H1 (cell line): ENCODE measurements at regions not wholly inside any gene's neighbourhood (a gene's known extent, or its start where the extent isn't known, plus 50 kb on each side); places are given as distances from the start of the nearest gene placed in this dataset.
A peak's percentile ranks its signal among the peaks of the same experiment; 100 is the strongest.

Experiments
- CTCF ChIA-PET: fragments of 300-600 bp; sonication (Branson Sonifier 250); formaldehyde crosslinking; loops from one replicate; lab custom pipeline; 2021; ENCODE audit not compliant: partially characterized antibody; lab: Charles Lee
- POLR2A ChIA-PET: fragments of 300-600 bp; sonication (Branson Sonifier 250); formaldehyde crosslinking; loops from one replicate; lab custom pipeline; 2021; ENCODE audit warnings: inconsistent platforms; ENCODE audit not compliant: partially characterized antibody; lab: Charles Lee
- DNase-seq, 2 experiments: peaks; one replicate each; pipeline versions ENCODE4 v3.0.0 to v3.0.0-alpha.2; 2010 to 2022; ENCODE audit warnings: low spot score in 2 of 2, low read depth in 1 of 2, mixed read lengths in 1 of 2
- FAIRE-seq: peaks from 2 replicates; lab custom pipeline; 2011; peaks lifted over from hg19 to GRCh38; lab: Jason Lieb, UNC
- H2AFZ ChIP-seq: 2 replicates; pipeline ENCODE4 v1.8.1; 2012; ENCODE audit warnings: low read length, inconsistent platforms
- H2AK5ac ChIP-seq: 2 replicates; pipeline ENCODE4 v1.6.1; 2013; ENCODE audit warnings: low read depth, low read length
- H2BK120ac ChIP-seq: replicated peaks from 2 replicates; pipeline ENCODE3; 2013; ENCODE audit warnings: low read depth, low read length, inconsistent platforms
- H2BK12ac ChIP-seq: 2 replicates; pipeline ENCODE4 v1.6.1; 2013; ENCODE audit warnings: low read depth, low read length
- H2BK15ac ChIP-seq: 2 replicates; pipeline ENCODE4 v1.6.1; 2013; ENCODE audit warnings: low read length
- H2BK20ac ChIP-seq: 2 replicates; pipeline ENCODE4 v1.6.1; 2013; ENCODE audit warnings: low read length
- H2BK5ac ChIP-seq: 2 replicates; pipeline ENCODE4 v1.6.1; 2013; ENCODE audit warnings: low read depth, low read length
- H3K14ac ChIP-seq: 2 replicates; pipeline ENCODE4 v1.6.1; 2013; ENCODE audit warnings: inconsistent platforms; ENCODE audit not compliant: insufficient read length
- H3K18ac ChIP-seq: 2 replicates; pipeline ENCODE4 v1.6.1; 2013; ENCODE audit warnings: low read length; ENCODE audit errors: extremely low read depth
- H3K23ac ChIP-seq: 2 replicates; pipeline ENCODE4 v1.6.1; 2013; ENCODE audit warnings: inconsistent platforms; ENCODE audit not compliant: insufficient read length
- H3K23me2 ChIP-seq: 2 replicates; pipeline ENCODE4 v1.6.1; 2013; ENCODE audit warnings: low read depth, low read length
- H3K27ac ChIP-seq: 2 replicates; pipeline ENCODE4 v1.6.1; 2011; ENCODE audit warnings: low read depth, low read length, inconsistent platforms
- H3K27me3 ChIP-seq, 4 experiments: replicated peaks in 1 of 4; 1 replicate in 1 of 4; 2 replicates in 3 of 4; pipeline versions ENCODE4 v1.6.1 to v1.8.1; 2011 to 2013; ENCODE audit warnings: low read length in 3 of 4, mild to moderate bottlenecking in 3 of 4, inconsistent platforms in 2 of 4, mixed read lengths in 2 of 4, moderate library complexity in 1 of 4; ENCODE audit not compliant: control insufficient read depth in 3 of 4, insufficient read depth in 3 of 4; ENCODE audit errors: extremely low read depth in 1 of 4
- H3K36me3 ChIP-seq, 4 experiments: 2 replicates each; pipeline versions ENCODE4 v1.6.1 to v1.8.1; 2011 to 2013; ENCODE audit warnings: mild to moderate bottlenecking in 4 of 4, low read length in 3 of 4, moderate library complexity in 2 of 4, control low read depth in 1 of 4, inconsistent platforms in 1 of 4; ENCODE audit not compliant: insufficient read depth in 4 of 4, control insufficient read depth in 2 of 4
- H3K4ac ChIP-seq: replicated peaks from 2 replicates; pipeline ENCODE3; 2013; ENCODE audit warnings: low read length, low read depth, mixed read lengths, inconsistent platforms; ENCODE audit not compliant: insufficient read length
- H3K4me1 ChIP-seq, 4 experiments: replicated peaks in 1 of 4; 1 replicate in 1 of 4; 2 replicates in 3 of 4; pipeline versions ENCODE4 v1.6.1 to v1.8.1; 2011 to 2013; ENCODE audit warnings: low read length in 3 of 4, inconsistent platforms in 2 of 4, mixed read lengths in 1 of 4; ENCODE audit not compliant: insufficient read depth in 4 of 4, control insufficient read depth in 3 of 4
- H3K4me2 ChIP-seq, 2 experiments: 2 replicates each; pipeline versions ENCODE4 v1.6.1 to v1.8.1; 2011 to 2013; ENCODE audit warnings: low read depth in 2 of 2, low read length in 2 of 2, control low read depth in 1 of 2, inconsistent platforms in 1 of 2, mild to moderate bottlenecking in 1 of 2; ENCODE audit not compliant: insufficient read depth in 1 of 2
- H3K4me3 ChIP-seq, 4 experiments: fragments of 200-600, 300-600 bp in 1 of 4; sonication (generic), shearing (Covaris generic), sonication (Bioruptor Twin) in 1 of 4; 2 replicates each; pipeline versions ENCODE4 v1.5.1 to v1.8.1; 2011 to 2016; ENCODE audit warnings: low read length in 4 of 4, low read depth in 3 of 4, control low read depth in 2 of 4, inconsistent platforms in 2 of 4, mild to moderate bottlenecking in 2 of 4, mixed read lengths in 1 of 4, moderate library complexity in 1 of 4; ENCODE audit not compliant: insufficient read depth in 2 of 4; ENCODE audit errors: extremely low read depth in 1 of 4
- H3K56ac ChIP-seq: replicated peaks from 2 replicates; pipeline ENCODE3; 2013; ENCODE audit warnings: low read depth, mild to moderate bottlenecking, mixed read lengths, low read length, inconsistent platforms; ENCODE audit not compliant: insufficient read length
- H3K79me1 ChIP-seq: 2 replicates; pipeline ENCODE4 v1.6.1; 2013; ENCODE audit warnings: low read depth, low read length, control low read depth
- H3K79me2 ChIP-seq, 2 experiments: 2 replicates each; pipeline versions ENCODE4 v1.6.1 to v1.8.1; 2012 to 2013; ENCODE audit warnings: low read length in 2 of 2, mild to moderate bottlenecking in 2 of 2, inconsistent platforms in 1 of 2; ENCODE audit not compliant: insufficient read depth in 2 of 2, control insufficient read depth in 1 of 2
- H3K9ac ChIP-seq, 4 experiments: replicated peaks in 1 of 4; 1 replicate in 1 of 4; 2 replicates in 3 of 4; pipeline versions ENCODE4 v1.6.1 to v1.8.1; 2011 to 2013; ENCODE audit warnings: low read depth in 3 of 4, low read length in 3 of 4, control low read depth in 2 of 4, mild to moderate bottlenecking in 2 of 4, moderate library complexity in 2 of 4, inconsistent platforms in 1 of 4; ENCODE audit errors: extremely low read depth in 1 of 4
- H3K9me3 ChIP-seq, 2 experiments: 2 replicates each; pipeline versions ENCODE4 v1.6.1 to v1.8.1; 2012 to 2013; ENCODE audit warnings: mild to moderate bottlenecking in 2 of 2, moderate library complexity in 2 of 2, control low read depth in 1 of 2, inconsistent platforms in 1 of 2, low read depth in 1 of 2, low read length in 1 of 2, mixed read lengths in 1 of 2; ENCODE audit not compliant: insufficient read depth in 2 of 2
- H4K20me1 ChIP-seq, 2 experiments: replicated peaks in 1 of 2; 2 replicates each; pipeline versions ENCODE3 to v1.8.1; 2011 to 2013; ENCODE audit warnings: inconsistent platforms in 2 of 2, low read length in 2 of 2, mild to moderate bottlenecking in 1 of 2; ENCODE audit not compliant: insufficient read depth in 2 of 2, control insufficient read depth in 1 of 2
- H4K5ac ChIP-seq: 2 replicates; pipeline ENCODE4 v1.6.1; 2013; ENCODE audit warnings: low read length, low read depth, mixed read lengths, inconsistent platforms; ENCODE audit not compliant: insufficient read length
- H4K8ac ChIP-seq: 2 replicates; pipeline ENCODE4 v1.8.0; 2013; ENCODE audit warnings: mild to moderate bottlenecking, moderate library complexity, low read length, inconsistent platforms; ENCODE audit not compliant: insufficient read depth; ENCODE audit errors: extremely low read depth
- H4K91ac ChIP-seq: replicated peaks from 2 replicates; pipeline ENCODE3; 2013; ENCODE audit warnings: low read length, mixed read lengths, inconsistent platforms; ENCODE audit not compliant: insufficient read length
- BRCA1 ChIP-seq: IDR thresholded peaks from 2 replicates; pipeline ENCODE4 v1.6.1; 2012; ENCODE audit warnings: low read depth, low read length, improper control_type of control experiment
- GTF2F1 ChIP-seq: IDR thresholded peaks from 2 replicates; pipeline ENCODE4 v1.6.1; 2012; ENCODE audit warnings: low read depth, low read length, improper control_type of control experiment, borderline replicate concordance
- RBBP5 ChIP-seq: IDR thresholded peaks from 2 replicates; pipeline ENCODE4 v1.7.1; 2012; ENCODE audit warnings: low read depth, mild to moderate bottlenecking, inconsistent platforms, low read length, moderate library complexity, borderline replicate concordance
- SUZ12 ChIP-seq: fragments of 200-600 bp; sonication (generic); IDR thresholded peaks from 2 replicates; pipeline ENCODE4 v1.6.1; 2012; ENCODE audit warnings: mild to moderate bottlenecking, inconsistent platforms, low read length, moderate library complexity, mixed read lengths
- TCF12 ChIP-seq: IDR thresholded peaks from 2 replicates; pipeline ENCODE4 v1.6.1; 2011; ENCODE audit warnings: low read depth, mild to moderate bottlenecking, low read length
- YY1 ChIP-seq: IDR thresholded peaks from 2 replicates; pipeline ENCODE4 v1.6.1; 2011; ENCODE audit warnings: low read depth, mild to moderate bottlenecking, low read length
- WGBS, 2 experiments: shearing (Covaris generic) in 1 of 2; methylation state at CpG; one replicate each; pipeline versions ENCODE4 v1.1.6 to v1.1.7; 2013 to 2015; ENCODE audit warnings: low lambda C conversion rate in 2 of 2, mixed read lengths in 2 of 2, inconsistent platforms in 1 of 2, low coverage in 1 of 2, missing lambda C conversion rate in 1 of 2; ENCODE audit not compliant: insufficient replicate concordance in 2 of 2, insufficient coverage in 1 of 2, insufficient read length in 1 of 2; ENCODE audit errors: extremely low coverage in 1 of 2, missing lambda C conversion rate in 1 of 2; 5-methylcytosine and 5-hydroxymethylcytosine counted together

DNA sequence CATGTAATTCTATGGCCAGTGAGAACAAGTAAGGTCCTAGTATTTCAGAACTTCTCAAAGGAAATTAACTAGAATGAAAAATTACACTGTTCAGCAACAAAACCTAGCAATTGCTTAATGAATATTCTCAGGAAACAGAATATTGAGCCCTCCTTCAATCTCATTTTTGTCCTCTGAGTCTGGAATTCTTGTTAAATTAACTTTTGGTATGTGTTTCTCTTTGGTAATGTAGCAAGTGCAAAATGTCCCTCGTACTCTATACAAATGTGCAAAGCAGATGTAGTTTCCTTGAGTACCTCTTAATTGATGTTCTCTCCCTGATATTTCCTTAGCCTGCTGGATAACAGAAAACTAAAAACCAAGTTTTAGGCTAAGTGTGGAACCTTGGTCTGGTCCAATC is 190.8 kb upstream of the CNOT2 start:
- TF ChIP-seq YY1 (no peak), RBBP5 (no peak), BRCA1 (no peak), SUZ12 (no peak), GTF2F1 (no peak), TCF12 (no peak)
- TF ChIP-seq, all 59 proteins: peak for 0
- Histone ChIP-seq H3K4me1 (peaks cover 0 to 6% (median 1%) of the 10 kb centered on the region in 4 experiments; a peak in 1 of 7 replicates), H3K9me3 (no peaks in the 10 kb centered on the region), H2BK120ac (no peak overlapping the region), H3K79me1 (no peaks in the 10 kb centered on the region), H2BK5ac (no peak overlapping the region), H4K8ac (no peak overlapping the region), H4K91ac (no peak overlapping the region), H3K18ac (no peak overlapping the region), H3K56ac (no peak overlapping the region), H3K27me3 (peaks cover 0 to 1% (median 0%) of the 10 kb centered on the region in 4 experiments; a peak in 1 of 7 replicates), H4K5ac (no peak overlapping the region), H3K4me3 (no peak overlapping the region), H3K4me2 (no peak overlapping the region), H2BK12ac (no peak overlapping the region), H2AFZ (0 out of 2 replicates have a peak overlapping the region, but pooled peaks have one; percentile 28), H2BK20ac (no peak overlapping the region), H3K36me3 (no peaks in the 10 kb centered on the region), H3K27ac (no peak overlapping the region), H3K79me2 (no peaks in the 10 kb centered on the region), H2BK15ac (no peak overlapping the region), H3K23ac (no peak overlapping the region), H3K9ac (no peak overlapping the region), H3K14ac (no peak overlapping the region), H3K23me2 (no peaks in the 10 kb centered on the region), H2AK5ac (no peak overlapping the region), H4K20me1 (no peaks in the 10 kb centered on the region), H3K4ac (no peak overlapping the region)
- FAIRE-seq (no peak), DNase-seq (no peak)
- 93% methylated on average over 1 of the region's 1 CpG; no CpG with 5 or more reads in 1 of the 2 experiments for WGBS, 2 experiments
- ChIA-PET POLR2A (no interaction called here), CTCF (no interaction called here)
